ENCODE measurements at regions not wholly inside any gene's neighbourhood (a gene's known extent, or its start where the extent isn't known, plus 50 kb on each side); places are given as distances from the start of the nearest gene placed in this dataset.

DNA sequence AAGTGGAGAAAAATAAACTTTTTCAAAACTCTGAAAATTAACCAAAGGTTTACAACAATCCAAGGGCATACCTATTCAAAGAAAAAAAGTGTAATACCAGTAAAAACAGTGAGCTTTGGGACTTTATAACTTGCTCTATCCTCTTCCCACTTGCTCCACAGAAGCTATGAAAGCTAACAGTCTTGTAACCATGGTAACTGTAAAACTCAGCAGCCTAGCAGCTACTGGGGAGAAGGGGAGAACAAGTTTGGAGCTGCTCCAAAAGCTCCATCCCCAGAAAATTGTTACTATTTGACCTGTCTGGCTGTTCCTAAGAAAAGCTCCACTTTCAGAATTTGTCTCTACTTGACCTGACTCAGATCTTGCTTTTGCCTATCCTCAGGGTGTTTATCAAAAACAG, 191.5 kb downstream of the OTUD1 start:
- Histone ChIP-seq H3K4me1 (ENCODE audit: insufficient read depth, low read length, poor library complexity, severe bottlenecking) (no peaks in the 10 kb centered on the region), H3K9me3 (ENCODE audit: insufficient read depth, low read depth, low read length) (no peaks in the 10 kb centered on the region), H3K79me2 (ENCODE audit: insufficient read depth, low read length) (no peaks in the 10 kb centered on the region), H3K9me2 (replicated peaks; ENCODE audit: low read depth, low read length) (0 out of 2 replicates have a peak, but pooled peaks cover 3% of the 10 kb centered on the region), H3K27me3 (ENCODE audit: insufficient read depth, low read length, poor library complexity, severe bottlenecking) (no peaks in the 10 kb centered on the region), H3K4me2 (ENCODE audit: low read depth, low read length, poor library complexity, severe bottlenecking) (no peak overlapping the region), H3K36me3 (ENCODE audit: insufficient read depth, low read length) (no peaks in the 10 kb centered on the region), H3K9ac (ENCODE audit: low read depth, low read length, poor library complexity, severe bottlenecking) (no peak overlapping the region), H3F3A (ENCODE audit: low read depth) (no peaks in the 10 kb centered on the region), H4K20me1 (ENCODE audit: insufficient read depth, low read length, poor library complexity, severe bottlenecking) (no peaks in the 10 kb centered on the region), H2AFZ (ENCODE audit: low read length) (no peak overlapping the region), H3K4me3 (ENCODE audit: low read length, poor library complexity, severe bottlenecking) (no peak overlapping the region)
- no peak for TF ChIP-seq EZH2phosphoT487 (IDR thresholded peaks at IDR 0.05; ENCODE audit: borderline replicate concordance)
- TF ChIP-seq, protein P1, sequence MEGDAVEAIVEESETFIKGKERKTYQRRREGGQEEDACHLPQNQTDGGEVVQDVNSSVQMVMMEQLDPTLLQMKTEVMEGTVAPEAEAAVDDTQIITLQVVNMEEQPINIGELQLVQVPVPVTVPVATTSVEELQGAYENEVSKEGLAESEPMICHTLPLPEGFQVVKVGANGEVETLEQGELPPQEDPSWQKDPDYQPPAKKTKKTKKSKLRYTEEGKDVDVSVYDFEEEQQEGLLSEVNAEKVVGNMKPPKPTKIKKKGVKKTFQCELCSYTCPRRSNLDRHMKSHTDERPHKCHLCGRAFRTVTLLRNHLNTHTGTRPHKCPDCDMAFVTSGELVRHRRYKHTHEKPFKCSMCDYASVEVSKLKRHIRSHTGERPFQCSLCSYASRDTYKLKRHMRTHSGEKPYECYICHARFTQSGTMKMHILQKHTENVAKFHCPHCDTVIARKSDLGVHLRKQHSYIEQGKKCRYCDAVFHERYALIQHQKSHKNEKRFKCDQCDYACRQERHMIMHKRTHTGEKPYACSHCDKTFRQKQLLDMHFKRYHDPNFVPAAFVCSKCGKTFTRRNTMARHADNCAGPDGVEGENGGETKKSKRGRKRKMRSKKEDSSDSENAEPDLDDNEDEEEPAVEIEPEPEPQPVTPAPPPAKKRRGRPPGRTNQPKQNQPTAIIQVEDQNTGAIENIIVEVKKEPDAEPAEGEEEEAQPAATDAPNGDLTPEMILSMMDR (conservative IDR thresholded peaks at IDR 0.05; ENCODE audit: low read length), result no peak

DNA sequence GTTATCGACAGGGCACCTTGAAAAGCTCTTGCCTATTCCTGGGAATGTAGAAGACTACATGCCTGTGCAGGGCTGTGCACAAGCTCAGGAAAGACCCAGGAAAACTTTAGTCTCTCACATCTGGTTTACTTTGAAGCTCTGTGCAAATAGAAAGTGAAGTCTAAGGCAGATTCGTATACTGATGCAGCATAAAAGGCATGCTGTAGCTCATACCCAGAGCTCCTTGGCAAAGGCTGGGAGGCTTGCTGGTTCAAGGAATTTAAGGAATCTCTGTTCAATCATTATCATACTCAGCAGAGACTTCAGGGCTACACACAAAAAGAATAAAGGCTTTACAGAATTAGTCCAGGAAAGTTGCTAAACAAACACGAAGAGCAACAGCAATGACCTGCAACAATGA, 192.0 kb downstream of the OTUD1 start:
- H3K4me3 ChIP-seq (ENCODE audit: low read length, poor library complexity, severe bottlenecking), result no peak overlapping the region
- H3K9ac ChIP-seq (ENCODE audit: low read depth, low read length, poor library complexity, severe bottlenecking), result no peak overlapping the region
- no peaks in the 10 kb centered on the region for H4K20me1 ChIP-seq (ENCODE audit: insufficient read depth, low read length, poor library complexity, severe bottlenecking)
- H3K4me2 ChIP-seq (ENCODE audit: low read depth, low read length, poor library complexity, severe bottlenecking), result no peak overlapping the region
- no peaks in the 10 kb centered on the region for H3K27me3 ChIP-seq (ENCODE audit: insufficient read depth, low read length, poor library complexity, severe bottlenecking)
- H3K9me2 ChIP-seq (replicated peaks; ENCODE audit: low read depth, low read length), result 0 out of 2 replicates have a peak, but pooled peaks cover 3% of the 10 kb centered on the region
- no peaks in the 10 kb centered on the region for H3K9me3 ChIP-seq (ENCODE audit: insufficient read depth, low read depth, low read length)
- H3F3A ChIP-seq (ENCODE audit: low read depth), result no peaks in the 10 kb centered on the region
- TF ChIP-seq, protein P1 (conservative IDR thresholded peaks at IDR 0.05; ENCODE audit: low read length), result no peak
- TF ChIP-seq EZH2phosphoT487 (IDR thresholded peaks at IDR 0.05; ENCODE audit: borderline replicate concordance), result no peak
- H3K36me3 ChIP-seq (ENCODE audit: insufficient read depth, low read length), result no peaks in the 10 kb centered on the region
- no peaks in the 10 kb centered on the region for H3K79me2 ChIP-seq (ENCODE audit: insufficient read depth, low read length)
- H3K4me1 ChIP-seq (ENCODE audit: insufficient read depth, low read length, poor library complexity, severe bottlenecking), result no peaks in the 10 kb centered on the region
- no peak overlapping the region for H2AFZ ChIP-seq (ENCODE audit: low read length)

DNA sequence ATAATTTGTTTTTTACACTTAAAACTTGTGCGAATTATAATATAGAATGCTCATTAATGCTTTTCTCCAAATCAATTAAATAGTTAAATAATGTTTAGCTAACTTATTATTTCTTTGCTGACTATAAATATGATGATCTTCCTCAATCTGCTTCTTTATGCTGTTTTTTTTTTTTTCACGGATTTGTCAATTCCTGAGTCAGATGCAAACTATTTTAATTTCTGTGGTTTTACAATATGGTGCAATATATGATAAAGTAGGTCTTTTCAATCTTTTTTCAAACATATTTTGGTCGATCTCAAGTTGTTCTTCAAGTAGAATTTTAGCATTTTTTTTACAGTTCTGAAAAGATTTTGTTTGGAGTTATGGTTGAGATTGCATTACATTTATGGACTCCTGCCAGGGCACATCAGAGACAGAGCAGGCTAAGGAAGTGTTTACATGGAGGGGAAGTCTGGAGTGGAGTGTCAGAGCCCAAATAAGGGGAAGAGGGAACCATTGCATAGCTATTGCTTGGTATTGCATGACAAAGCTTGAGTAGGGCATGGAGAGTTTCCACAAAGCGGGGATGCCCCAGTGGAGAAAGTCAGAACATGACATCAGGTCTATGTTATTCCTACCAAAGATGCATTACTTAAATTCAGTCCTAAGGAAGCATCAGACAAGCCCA, 204.4 kb downstream of the OTUD1 start:
- TF ChIP-seq, protein P1 (conservative IDR thresholded peaks at IDR 0.05; ENCODE audit: low read length), result no peak
- no peak for TF ChIP-seq EZH2phosphoT487 (IDR thresholded peaks at IDR 0.05; ENCODE audit: borderline replicate concordance)
- Histone ChIP-seq H3F3A (ENCODE audit: low read depth) (no peaks in the 10 kb centered on the region), H3K27me3 (ENCODE audit: insufficient read depth, low read length, poor library complexity, severe bottlenecking) (no peaks in the 10 kb centered on the region), H2AFZ (ENCODE audit: low read length) (no peak overlapping the region), H3K9me3 (ENCODE audit: insufficient read depth, low read depth, low read length) (no peaks in the 10 kb centered on the region), H3K4me2 (ENCODE audit: low read depth, low read length, poor library complexity, severe bottlenecking) (no peak overlapping the region), H4K20me1 (ENCODE audit: insufficient read depth, low read length, poor library complexity, severe bottlenecking) (no peaks in the 10 kb centered on the region), H3K9me2 (replicated peaks; ENCODE audit: low read depth, low read length) (no peaks in the 10 kb centered on the region), H3K79me2 (ENCODE audit: insufficient read depth, low read length) (no peaks in the 10 kb centered on the region), H3K4me3 (ENCODE audit: low read length, poor library complexity, severe bottlenecking) (no peak overlapping the region), H3K9ac (ENCODE audit: low read depth, low read length, poor library complexity, severe bottlenecking) (no peak overlapping the region), H3K36me3 (ENCODE audit: insufficient read depth, low read length) (no peaks in the 10 kb centered on the region), H3K4me1 (ENCODE audit: insufficient read depth, low read length, poor library complexity, severe bottlenecking) (no peaks in the 10 kb centered on the region)
